GM18858 (cell line): ENCODE measurements at regions not wholly inside any gene's neighbourhood (a gene's known extent, or its start where the extent isn't known, plus 50 kb on each side); places are given as distances from the start of the nearest gene placed in this dataset.
"Not testable (repeated sequence)": the region's sequence is repeated elsewhere in the genome, so short reads cannot be mapped to it uniquely, and the experiment has no call there.

ENCODE experiments used
- ATAC-seq: cut with Tn5 transposase; IDR thresholded peaks from one replicate; pipeline ENCODE4 v1.9.1; 2021; ENCODE audit not compliant: unreplicated experiment

DNA sequence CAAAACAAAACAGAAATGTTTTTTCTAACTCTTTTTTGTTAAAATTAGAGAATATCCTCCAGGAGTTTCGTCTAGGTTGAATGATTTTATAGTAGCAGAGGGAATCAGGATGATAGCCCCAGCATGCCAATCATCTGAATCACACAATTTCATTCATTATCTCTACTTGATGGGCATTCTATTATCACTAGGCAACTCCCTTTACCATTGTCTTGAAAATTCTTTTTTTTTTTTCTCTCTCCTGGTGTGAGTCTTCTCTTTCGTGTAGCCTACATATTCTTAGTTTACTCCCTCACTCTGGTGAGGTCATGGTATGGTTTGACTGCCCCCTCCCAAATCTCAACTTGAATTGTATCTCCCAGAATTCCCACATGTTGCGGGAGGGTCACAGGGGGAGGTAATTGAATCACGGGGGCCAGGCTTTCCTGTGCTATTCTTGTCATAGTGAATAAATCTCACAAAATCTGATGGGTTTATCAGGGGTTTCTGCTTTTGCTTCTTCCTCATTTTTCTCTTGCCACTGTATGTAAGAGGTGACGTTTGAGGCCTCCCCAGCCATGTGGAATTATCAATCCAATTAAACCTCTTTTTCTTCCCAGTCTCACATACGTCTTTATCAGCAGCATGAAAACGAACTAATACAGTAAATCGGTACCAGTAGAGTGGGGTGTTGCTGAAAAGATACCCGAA lies 105.0 kb downstream of the OTUD1 start:
- ATAC-seq: no peak

DNA sequence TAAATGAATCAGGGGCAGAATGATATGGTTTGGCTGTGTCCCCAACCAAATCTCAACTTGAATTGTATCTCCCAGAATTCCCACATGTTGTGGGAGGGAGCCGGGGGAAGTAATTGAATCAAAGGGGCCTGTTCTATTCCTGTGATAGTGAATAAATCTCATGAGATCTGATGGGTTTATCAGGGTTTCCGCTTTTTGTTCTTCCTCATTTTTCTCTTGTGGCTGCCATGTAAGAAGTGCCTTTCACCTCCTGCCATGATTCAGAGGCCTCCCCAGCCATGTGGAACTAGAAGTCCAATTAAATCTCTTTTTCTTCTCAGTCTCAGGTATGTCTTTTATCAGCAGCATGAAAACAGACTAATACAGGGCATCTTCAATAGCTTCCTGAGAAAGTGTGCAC lies 107.0 kb downstream of the OTUD1 start:
- ATAC-seq: not testable (repeated sequence)

DNA sequence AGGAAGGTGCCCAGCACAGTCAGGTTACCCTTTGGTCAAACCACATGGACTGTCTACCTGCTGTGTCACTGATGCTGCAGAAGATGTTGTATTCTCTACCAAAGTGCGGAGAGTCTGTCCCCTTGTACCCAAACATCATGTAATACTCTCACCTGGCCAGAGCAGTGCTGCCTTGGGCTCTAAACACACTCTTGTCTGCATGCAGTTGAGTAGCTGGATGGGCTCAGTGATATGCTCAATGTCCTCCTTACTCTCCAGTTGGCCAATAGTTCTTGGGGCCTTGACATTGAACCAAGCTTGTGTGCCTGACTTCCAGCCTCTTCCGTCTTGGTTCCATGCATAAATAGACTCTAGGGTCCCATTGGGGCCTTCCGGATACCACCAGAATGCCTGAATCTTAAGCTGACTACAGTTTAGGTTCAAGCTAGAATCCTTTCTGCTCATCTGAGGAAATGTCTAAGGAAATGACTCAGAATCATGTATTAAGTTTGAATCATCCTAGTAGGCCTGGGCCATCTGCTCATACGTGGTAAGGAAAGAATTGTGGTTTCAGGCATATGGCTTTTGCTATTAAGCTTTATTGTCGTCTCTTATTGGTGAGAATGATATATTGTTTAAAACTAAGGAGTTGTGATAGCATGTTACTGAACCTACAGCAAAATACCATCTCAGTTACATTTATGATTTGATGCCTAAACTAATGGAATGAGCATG lies 118.0 kb downstream of the OTUD1 start:
- ATAC-seq: no peak

DNA sequence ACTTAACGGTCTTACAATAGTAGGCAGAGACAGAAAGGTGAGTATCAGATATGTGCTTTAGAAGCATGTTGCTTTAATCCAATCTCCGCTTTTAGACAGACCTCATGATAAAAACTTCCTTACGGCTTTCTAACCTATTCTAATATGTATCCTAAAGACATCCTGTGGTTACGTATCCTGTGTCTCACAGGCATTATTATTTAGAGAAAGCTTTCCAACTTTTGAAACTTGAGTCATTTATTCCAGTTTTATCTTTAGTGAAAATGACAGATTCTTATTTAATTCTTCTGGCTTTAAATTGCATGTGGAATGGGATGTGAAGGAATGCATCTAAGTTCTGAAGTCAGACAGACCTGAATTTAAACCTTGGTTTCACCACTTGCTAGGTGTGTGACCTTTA lies 118.9 kb downstream of the OTUD1 start:
- no peak for ATAC-seq

DNA sequence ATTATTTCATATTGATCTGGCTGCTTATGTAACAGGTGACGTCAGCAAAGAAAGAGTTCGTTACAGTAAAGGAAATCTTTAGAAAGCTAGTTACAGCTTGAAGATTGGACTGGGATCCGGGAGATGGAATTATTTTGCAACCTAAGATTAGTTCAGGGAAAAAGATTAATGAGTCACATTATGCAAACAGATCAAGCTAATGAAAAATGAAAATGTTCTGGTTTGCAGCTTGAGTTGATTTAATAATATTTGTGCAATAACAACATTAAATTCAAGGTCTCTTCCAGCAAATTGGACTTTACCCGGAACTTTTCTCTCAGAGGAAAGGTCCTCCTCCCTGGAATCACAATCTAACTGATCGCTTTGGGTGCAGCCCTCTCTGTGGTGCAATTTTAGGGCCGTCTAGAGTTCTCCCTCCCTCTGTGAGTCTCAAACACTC lies 119.5 kb downstream of the OTUD1 start:
- no peak for ATAC-seq

DNA sequence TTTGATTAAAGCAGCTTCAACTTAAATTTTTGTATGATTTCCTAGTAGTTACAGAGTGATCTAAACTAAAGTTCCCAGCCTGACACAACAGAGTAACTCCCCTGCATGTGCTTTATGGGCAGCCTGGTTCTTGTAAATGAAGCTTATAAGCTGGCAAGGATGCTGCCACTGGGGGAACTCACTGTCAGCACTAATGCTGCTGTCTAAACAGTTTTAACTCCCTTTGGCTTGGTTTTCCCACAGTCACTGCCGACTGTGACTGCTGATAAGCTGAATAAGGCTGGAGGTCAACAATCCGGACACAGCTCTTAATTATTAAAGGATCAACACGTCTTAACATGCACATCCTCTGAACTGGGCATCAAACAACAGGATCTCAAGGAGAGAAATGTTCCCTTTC lies 130.1 kb downstream of the OTUD1 start:
- ATAC-seq: no peak

DNA sequence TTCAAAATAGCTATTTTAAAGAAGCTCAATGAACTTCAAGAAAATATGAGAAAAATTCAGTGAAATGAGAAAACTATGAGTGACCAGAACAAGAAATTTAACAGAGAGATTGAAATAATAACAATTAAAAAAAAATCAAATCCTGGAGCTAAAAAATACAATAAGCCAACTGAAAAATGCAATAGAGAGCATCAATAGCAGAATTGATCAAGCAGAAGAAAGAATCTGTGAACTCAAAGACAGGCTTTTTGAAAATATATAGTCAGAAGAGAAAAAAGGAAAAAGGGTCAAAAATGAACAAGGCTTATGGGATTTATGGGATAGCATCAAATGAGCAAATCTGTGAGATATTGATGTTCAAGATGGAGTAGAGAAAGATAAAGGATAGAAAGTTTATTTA lies 133.0 kb downstream of the OTUD1 start:
- no peak for ATAC-seq

DNA sequence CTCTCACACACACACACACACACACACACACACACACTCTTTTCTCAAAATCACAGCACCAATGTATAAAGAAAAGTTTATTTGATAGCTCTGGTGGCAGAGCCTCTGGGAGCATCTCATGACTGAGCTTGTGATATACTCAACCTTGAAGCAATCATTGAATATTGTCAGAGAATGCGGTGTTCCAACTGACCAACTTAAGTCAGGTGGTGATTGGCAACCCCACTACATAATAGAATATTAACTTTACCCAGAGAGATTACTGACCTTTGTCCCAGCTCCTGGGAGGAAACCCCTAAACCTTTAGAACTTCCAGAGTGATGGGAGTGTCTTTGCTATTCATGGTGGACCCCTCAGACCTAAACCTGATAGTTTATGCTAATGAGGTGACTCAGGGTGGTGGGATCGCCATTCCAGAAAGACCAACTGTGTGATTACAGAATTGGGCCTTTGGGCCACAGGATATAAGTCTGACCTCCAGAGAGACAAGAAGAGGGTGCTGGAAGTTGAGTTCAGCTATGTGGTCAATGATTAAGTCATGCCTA lies 143.1 kb downstream of the OTUD1 start:
- ATAC-seq: no peak

DNA sequence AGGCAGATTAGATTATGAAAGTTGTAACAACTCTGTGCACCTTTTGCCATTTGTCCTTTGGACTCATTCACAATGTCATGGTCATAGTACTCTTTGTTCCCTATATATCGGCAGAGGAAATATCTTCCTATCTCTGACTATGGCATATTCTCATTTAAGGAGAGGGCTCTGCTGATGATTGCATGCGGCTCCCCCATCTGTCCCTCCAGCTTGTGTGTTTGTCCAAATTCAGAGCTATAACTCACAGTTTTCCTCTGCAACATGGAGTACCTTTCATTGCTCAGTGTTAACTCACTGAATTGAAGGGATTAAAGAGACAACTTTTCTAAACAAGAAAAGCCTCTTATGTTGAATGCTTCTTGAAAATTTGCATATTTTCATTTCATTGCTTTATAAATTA lies 145.5 kb downstream of the OTUD1 start:
- ATAC-seq: no peak

DNA sequence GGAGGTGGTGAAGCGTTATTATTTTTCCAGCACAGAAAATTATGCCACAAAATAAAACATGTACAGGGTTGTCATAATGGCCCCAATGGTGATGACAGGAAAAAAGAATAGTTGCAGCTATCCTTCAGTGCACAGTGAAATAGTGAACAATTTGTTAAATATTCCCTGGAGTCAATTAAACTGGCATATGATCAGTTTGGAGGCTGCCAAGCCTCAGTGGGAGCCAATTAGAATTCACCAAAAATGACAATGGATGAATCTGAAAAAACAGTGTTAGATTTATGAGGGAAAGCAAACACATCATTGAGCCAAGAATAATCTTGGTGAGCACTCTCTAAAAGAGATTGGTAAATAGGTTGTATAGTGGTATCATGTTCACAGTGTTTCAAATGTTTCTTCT lies 146.3 kb downstream of the OTUD1 start:
- no peak for ATAC-seq

DNA sequence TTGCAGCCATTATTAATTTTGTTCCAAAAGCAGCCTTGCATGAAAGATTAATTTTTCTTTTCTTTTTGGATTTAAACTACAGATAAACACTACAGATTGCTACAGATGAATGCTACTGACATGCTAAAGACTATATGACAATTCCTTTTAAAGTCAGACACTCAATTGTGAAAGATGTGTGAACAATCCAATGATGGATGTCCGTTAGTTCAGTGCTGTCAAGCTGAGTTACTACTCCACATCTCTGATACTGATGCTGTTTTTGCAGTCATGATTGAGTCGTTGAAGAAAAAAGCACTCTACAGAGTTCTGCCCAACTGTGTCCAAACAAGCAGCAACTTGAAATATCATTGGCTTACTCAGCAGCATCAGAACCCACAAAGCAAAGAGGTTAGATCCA lies 146.8 kb downstream of the OTUD1 start:
- no peak for ATAC-seq

DNA sequence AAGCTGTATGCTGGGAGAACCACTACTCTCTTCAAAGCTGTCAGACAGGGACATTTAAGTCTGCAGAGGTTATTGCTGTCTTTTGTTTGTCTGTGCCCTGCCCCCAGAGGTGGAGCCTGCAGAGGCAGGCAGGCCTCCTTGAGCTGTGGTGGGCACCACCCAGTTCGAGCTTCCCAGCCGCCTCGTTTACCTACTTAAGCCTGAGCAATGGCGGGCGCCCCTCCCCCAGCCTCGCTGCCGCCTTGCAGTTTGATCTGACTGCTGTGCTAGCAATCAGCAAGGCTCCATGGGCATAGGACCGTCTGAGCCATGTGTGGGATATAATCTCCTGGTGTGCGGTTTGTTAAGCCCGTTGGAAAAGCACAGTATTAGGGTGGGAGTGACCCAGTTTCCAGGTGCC lies 156.4 kb downstream of the OTUD1 start:
- not testable (repeated sequence) for ATAC-seq

DNA sequence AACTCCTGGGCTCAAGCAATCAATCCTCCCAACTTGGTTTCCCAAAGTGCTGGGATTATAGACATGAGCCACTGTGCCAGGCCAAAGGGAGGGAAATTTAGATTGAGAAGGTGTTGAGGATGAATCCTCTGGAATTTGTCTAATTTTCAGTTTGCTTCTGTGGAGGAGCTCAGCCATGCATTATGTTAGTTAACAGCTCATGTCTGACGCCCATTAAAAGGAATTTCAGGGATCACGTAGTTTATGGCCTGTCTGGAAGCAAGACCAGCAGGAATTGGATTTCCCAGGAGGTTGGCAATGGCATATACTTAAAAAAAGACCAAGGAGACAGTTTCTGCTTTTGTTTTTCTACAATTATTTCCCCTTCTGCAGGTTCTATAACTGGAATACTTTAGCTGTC lies 165.7 kb downstream of the OTUD1 start:
- no peak for ATAC-seq

DNA sequence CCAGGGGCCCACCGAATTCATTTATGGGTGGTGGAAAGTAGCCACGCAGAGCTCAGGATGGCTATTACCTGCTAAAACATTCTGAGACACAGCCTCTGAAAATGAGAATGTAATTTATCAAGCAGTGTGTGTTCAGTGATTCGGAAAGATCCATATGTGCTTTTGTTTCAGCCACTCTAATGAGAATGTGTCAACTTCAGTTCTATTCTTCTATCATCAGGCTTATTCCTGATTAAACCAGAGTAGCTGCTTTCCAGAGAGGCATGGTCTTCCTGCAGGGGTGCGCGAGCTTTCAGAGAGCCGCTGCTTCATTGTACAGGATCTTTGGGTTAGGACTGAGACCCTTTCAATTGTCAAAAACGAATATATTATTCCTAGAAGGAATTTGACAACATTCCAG lies 167.6 kb downstream of the OTUD1 start:
- no peak for ATAC-seq

DNA sequence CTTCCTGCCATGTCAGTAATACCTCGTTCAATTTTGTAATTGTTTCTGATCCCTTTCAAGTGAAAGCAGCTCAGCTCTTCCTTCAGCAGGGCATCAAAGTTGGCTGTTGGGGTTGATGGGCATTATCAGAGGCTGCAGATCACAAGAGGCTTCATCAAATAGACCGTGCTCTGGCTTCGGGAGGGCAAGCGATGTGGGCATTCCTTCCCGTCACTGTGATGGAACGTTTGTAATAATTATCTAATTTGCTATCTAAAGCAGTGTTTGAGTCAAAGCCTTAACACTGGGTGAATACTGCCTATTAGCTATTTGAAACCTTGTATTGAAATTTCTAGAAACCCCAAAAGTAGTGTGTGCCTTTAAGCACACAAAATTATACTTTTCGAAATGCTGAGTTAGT lies 170.1 kb downstream of the OTUD1 start:
- ATAC-seq: no peak

DNA sequence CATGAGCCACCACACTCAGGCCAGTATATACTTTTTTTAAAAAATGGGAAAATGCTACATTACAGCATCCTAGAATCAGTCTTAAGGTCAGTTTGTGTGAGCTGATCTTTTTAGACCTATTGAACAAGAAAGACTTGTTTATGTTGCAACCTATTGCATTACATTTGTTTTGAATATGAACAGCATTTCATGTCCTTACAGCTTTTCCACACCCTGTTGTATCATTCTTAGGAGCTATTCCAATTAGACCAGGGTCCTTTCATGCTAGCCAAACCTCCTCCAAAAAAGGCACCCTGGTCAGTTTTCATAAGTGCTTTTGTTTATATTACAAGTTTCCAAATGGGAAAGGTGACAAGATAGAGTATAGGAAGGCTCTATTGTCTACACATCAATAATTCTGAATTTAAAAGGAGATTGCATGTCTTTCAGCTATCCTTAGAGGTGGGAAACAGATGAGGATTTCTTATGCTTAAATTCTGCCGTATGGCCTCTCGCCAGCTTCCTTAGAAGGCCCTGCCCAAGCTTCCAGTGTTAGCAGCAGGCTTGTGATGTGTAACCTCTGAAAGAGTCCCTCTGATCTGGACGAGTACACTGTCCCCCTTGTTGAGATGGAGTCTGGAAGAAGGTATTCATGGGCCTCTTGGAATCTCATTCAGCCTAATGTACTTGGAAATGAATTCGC lies 171.9 kb downstream of the OTUD1 start:
- ATAC-seq: no peak

DNA sequence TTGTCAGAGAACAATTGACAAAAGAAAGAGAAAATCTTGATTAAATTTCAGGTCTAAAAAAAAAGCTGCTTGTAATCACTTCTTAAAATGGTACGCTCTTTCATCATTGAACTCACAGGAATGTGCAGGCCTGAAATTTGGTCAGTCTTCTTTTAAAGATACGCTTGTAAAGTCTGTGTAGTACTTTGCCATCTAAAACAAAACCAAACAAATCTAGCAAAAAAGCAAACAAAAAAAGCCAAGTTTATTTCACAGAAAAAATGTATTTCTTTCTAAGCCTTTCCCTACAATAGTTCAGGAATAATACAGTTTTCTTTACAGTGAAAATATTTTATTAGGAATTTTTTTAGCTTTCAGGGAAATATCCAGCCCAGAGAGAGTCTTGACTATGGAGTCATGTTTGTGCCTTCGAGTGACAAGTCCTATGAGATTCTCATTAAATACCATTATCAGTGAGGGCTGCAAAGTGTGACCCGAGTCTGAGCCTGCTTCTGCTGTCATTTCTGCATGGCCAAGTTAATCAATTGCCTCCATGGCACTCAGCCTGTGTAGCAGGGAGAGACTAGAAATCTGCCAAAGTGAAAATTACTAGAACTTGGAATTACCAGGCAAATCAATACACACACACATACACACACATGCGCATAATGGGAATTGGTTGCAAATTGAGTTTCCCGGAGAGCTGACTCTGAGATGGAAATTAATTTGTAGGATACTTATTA lies 172.6 kb downstream of the OTUD1 start:
- ATAC-seq: no peak

DNA sequence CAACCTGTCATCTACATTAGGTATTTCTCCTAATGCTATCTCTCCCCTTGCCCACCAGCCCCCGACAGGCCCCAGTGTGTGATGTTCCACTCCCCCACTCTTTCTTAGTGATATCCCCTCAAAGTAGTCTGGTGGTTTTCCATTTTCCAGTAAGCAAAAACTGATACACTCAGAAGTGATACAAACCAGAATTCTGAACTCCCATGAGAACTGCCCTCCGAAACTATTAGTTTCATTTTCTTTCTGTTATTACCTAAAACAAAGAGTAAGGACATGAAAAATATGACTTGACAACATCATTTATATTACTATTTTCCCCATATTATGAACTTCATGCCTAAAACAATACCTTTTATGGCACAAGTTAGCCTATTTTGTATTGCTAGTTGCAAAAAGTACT lies 175.0 kb downstream of the OTUD1 start:
- peak; percentile 41 for ATAC-seq

DNA sequence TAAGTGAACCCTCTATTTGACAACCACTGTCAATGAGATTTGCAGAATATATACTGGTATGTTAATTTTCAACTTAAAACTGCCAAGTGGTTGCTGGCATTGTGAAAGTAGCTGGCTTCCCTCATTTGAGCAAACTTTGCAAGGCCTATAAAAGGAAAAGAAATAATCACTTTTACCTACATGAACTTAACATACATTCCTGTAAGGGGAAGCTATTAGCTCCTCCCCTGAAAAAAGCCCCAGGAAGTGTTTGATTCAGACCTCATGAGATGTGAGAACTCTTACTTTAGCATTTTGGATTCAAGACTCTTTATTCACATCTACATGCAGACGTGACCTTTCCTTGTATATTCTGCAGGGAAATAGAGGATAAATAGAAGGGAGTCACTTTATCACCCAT lies 175.6 kb downstream of the OTUD1 start:
- no peak for ATAC-seq

DNA sequence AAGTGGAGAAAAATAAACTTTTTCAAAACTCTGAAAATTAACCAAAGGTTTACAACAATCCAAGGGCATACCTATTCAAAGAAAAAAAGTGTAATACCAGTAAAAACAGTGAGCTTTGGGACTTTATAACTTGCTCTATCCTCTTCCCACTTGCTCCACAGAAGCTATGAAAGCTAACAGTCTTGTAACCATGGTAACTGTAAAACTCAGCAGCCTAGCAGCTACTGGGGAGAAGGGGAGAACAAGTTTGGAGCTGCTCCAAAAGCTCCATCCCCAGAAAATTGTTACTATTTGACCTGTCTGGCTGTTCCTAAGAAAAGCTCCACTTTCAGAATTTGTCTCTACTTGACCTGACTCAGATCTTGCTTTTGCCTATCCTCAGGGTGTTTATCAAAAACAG lies 191.5 kb downstream of the OTUD1 start:
- no peak for ATAC-seq

DNA sequence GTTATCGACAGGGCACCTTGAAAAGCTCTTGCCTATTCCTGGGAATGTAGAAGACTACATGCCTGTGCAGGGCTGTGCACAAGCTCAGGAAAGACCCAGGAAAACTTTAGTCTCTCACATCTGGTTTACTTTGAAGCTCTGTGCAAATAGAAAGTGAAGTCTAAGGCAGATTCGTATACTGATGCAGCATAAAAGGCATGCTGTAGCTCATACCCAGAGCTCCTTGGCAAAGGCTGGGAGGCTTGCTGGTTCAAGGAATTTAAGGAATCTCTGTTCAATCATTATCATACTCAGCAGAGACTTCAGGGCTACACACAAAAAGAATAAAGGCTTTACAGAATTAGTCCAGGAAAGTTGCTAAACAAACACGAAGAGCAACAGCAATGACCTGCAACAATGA lies 192.0 kb downstream of the OTUD1 start:
- ATAC-seq: no peak
